MCF 10A (cell line): ENCODE measurements at regions not wholly inside any gene's neighbourhood (a gene's known extent, or its start where the extent isn't known, plus 50 kb on each side); places are given as distances from the start of the nearest gene placed in this dataset.

Experiments
- BruUV-seq: library from RNA; stranded (reverse); fragments of 400-500 nt; replicated peaks from 2 replicates; lab custom pipeline; 2021; lab: Mats Ljungman, UMichigan
- CTCF ChIA-PET: fragments of 300-600 bp; sonication (Branson Sonifier 250); formaldehyde crosslinking; extraction: SDS; loops from one replicate; lab custom pipeline; 2021; ENCODE audit warnings: antibody characterized with exemption, inconsistent platforms; lab: Yijun Ruan, JAX
- POLR2A ChIA-PET: fragments of 300-600, 350-650 bp; sonication (Branson Sonifier 250); formaldehyde crosslinking; extraction: SDS; loops from one replicate; lab custom pipeline; 2020; ENCODE audit warnings: antibody characterized with exemption, inconsistent platforms; lab: Yijun Ruan, JAX
- DNase-seq: peaks from one replicate; pipeline ENCODE4 v3.0.0-alpha.2; 2018; ENCODE audit not compliant: unreplicated experiment
- H3K27ac Mint-ChIP-seq: one replicate; pipeline ENCODE4 v1.8.0; 2022; ENCODE audit warnings: mild to moderate bottlenecking, low read depth, mixed read lengths; ENCODE audit not compliant: unreplicated experiment
- H3K27me3 Mint-ChIP-seq: one replicate; pipeline ENCODE4 v1.8.0; 2022; ENCODE audit warnings: mixed read lengths; ENCODE audit not compliant: insufficient read depth, unreplicated experiment
- H3K36me3 Mint-ChIP-seq: one replicate; pipeline ENCODE4 v1.8.0; 2022; ENCODE audit warnings: mild to moderate bottlenecking, moderate library complexity, mixed read lengths; ENCODE audit not compliant: insufficient read depth, unreplicated experiment
- H3K4me1 Mint-ChIP-seq: one replicate; pipeline ENCODE4 v1.8.0; 2022; ENCODE audit warnings: mixed read lengths; ENCODE audit not compliant: insufficient read depth, unreplicated experiment
- H3K4me3 Mint-ChIP-seq: one replicate; pipeline ENCODE4 v1.8.0; 2022; ENCODE audit warnings: mild to moderate bottlenecking, moderate library complexity, mixed read lengths; ENCODE audit not compliant: unreplicated experiment
- H3K9me3 Mint-ChIP-seq: one replicate; pipeline ENCODE4 v1.8.0; 2022; ENCODE audit warnings: mixed read lengths; ENCODE audit not compliant: unreplicated experiment
- CTCF ChIP-seq: fragments of 200-600 bp; IDR thresholded peaks from one replicate; pipeline ENCODE4 v1.8.0; 2022; ENCODE audit warnings: antibody characterized with exemption, mild to moderate bottlenecking; ENCODE audit not compliant: unreplicated experiment
- intact Hi-C: fragments of 100-400 bp; cut with micrococcal nuclease; formaldehyde crosslinking; loops from 2 replicates; pipeline ENCODE4 v1.14.1; 2022

DNA sequence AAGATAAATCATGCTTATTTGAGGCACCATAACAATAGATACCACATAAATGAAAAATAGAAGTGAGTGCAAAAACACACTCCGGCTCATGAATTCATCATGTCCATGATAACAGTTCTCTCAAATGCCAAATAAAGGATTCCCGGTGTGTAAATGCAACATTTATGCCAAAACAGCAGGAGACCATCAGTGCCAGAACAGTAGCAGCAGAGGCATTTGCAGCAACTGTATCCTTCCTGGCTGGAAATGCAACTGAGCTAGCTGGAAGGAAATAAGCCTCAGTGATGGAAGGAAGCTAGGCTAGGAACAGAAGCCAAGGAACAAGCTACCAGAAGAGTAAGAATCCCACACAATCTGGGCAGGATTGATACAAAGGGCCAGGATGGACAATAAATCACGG, 79.9 kb upstream of the THSD7A start:
- no peak for TF ChIP-seq CTCF
- no peaks in the 10 kb centered on the region for H3K4me1 Mint-ChIP-seq
- no peaks in the 10 kb centered on the region for H3K36me3 Mint-ChIP-seq
- POLR2A ChIA-PET, result no interaction called here
- no TSS peak for BruUV-seq
- H3K9me3 Mint-ChIP-seq, result no peaks in the 10 kb centered on the region
- no peak overlapping the region for H3K4me3 Mint-ChIP-seq
- no peak overlapping the region for H3K27ac Mint-ChIP-seq
- DNase-seq, result no peak
- peaks cover 12% of the 10 kb centered on the region for H3K27me3 Mint-ChIP-seq
- intact Hi-C loops, result no loop called here
- CTCF ChIA-PET, result interaction anchor here (0.7 kb wide), 1 partner anchor 392 kb away, joined by 4 read pairs; no protein-coding TSS in a partner anchor

GRCh38 chr7:11914645-11915044, 82.6 kb upstream of the THSD7A start:
- peaks cover 24% of the 10 kb centered on the region for H3K27me3 Mint-ChIP-seq
- no peak overlapping the region for H3K4me3 Mint-ChIP-seq
- H3K27ac Mint-ChIP-seq, result no peak overlapping the region
- ChIA-PET CTCF (no interaction called here), POLR2A (no interaction called here)
- no peak for TF ChIP-seq CTCF
- intact Hi-C loops, result no loop called here
- no TSS peak for BruUV-seq
- no peak for DNase-seq
- no peaks in the 10 kb centered on the region for H3K4me1 Mint-ChIP-seq
- H3K36me3 Mint-ChIP-seq, result no peaks in the 10 kb centered on the region
- peaks cover 13% of the 10 kb centered on the region for H3K9me3 Mint-ChIP-seq

DNA sequence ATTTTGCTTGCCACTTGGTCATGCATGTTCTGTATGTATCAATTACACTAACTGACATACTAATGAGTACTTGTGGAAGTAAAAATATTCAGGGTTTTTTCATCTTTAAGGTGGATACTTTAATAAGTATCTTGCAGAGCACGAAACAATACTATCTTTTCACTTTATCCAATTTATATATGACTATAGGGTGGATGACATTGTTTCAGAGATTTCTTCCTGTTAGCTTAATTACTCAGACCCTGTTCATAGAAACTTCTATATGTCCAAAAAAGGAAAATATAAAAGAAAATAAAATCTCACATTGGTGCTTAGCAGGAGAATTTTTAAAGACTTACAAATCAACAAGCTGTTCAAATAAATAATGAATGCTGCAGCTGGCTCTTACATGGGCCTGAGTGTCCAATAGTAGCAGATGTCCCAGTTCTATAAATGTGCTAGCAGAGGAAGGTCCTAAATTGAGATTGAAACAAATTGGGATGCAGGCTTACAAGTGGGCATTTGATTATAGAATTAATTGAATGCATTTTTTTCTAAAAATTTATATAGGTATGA, 91.5 kb upstream of the THSD7A start:
- Mint-ChIP-seq H3K27me3 (peaks cover 22% of the 10 kb centered on the region), H3K4me3 (no peak overlapping the region), H3K4me1 (no peaks in the 10 kb centered on the region), H3K9me3 (peaks cover 10% of the 10 kb centered on the region), H3K36me3 (no peaks in the 10 kb centered on the region), H3K27ac (no peak overlapping the region)
- BruUV-seq, result no TSS peak
- POLR2A ChIA-PET, result no interaction called here
- intact Hi-C loops, result no loop called here
- CTCF ChIA-PET, result no interaction called here
- DNase-seq, result no peak
- TF ChIP-seq CTCF, result no peak

- intact Hi-C loops, result no loop called here
- POLR2A ChIA-PET, result no interaction called here
- CTCF ChIA-PET, result no interaction called here
- DNase-seq, result no peak
- H3K27me3 Mint-ChIP-seq, result no peaks in the 10 kb centered on the region
- no peaks in the 10 kb centered on the region for H3K36me3 Mint-ChIP-seq
- H3K4me3 Mint-ChIP-seq, result no peak overlapping the region
- TF ChIP-seq CTCF, result no peak
- BruUV-seq, result no TSS peak
- H3K9me3 Mint-ChIP-seq, result no peaks in the 10 kb centered on the region
- no peak overlapping the region for H3K27ac Mint-ChIP-seq
- H3K4me1 Mint-ChIP-seq, result peaks cover 5% of the 10 kb centered on the region
These were observed 99.3 kb upstream of the THSD7A start for GRCh38 chr7:11931307-11931706.
